Endodermal cell (in vitro differentiated cells): ENCODE measurements at regions not wholly inside any gene's neighbourhood (a gene's known extent, or its start where the extent isn't known, plus 50 kb on each side); places are given as distances from the start of the nearest gene placed in this dataset.

ENCODE experiments used
- DNase-seq: peaks from one replicate; pipeline ENCODE4 v3.0.0-alpha.2; 2017
- H3K27ac ChIP-seq: 2 replicates; pipeline ENCODE4 v1.5.1; 2013; ENCODE audit warnings: mild to moderate bottlenecking, low read depth, low read length, moderate library complexity
- H3K27me3 ChIP-seq: 2 replicates; pipeline ENCODE4 v1.6.1; 2013; ENCODE audit warnings: mild to moderate bottlenecking, low read length, moderate library complexity; ENCODE audit not compliant: insufficient read depth, control insufficient read depth, poor library complexity, severe bottlenecking
- H3K36me3 ChIP-seq: 2 replicates; pipeline ENCODE4 v1.7.0; 2013; ENCODE audit warnings: mild to moderate bottlenecking, low read length, moderate library complexity; ENCODE audit not compliant: control insufficient read depth, insufficient read depth
- H3K4me1 ChIP-seq: one replicate; pipeline ENCODE4 v1.7.0; 2013; ENCODE audit warnings: low read length; ENCODE audit not compliant: control insufficient read depth, insufficient read depth
- H3K4me3 ChIP-seq: 2 replicates; pipeline ENCODE4 v1.5.1; 2013; ENCODE audit warnings: mild to moderate bottlenecking, low read length, moderate library complexity
- H3K9ac ChIP-seq: 2 replicates; pipeline ENCODE4 v1.6.1; 2013; ENCODE audit warnings: mild to moderate bottlenecking, low read length, moderate library complexity; ENCODE audit not compliant: poor library complexity, severe bottlenecking; ENCODE audit errors: extremely low read depth
- H3K9me3 ChIP-seq: 2 replicates; pipeline ENCODE4 v1.6.1; 2013; ENCODE audit warnings: mild to moderate bottlenecking, low read length, moderate library complexity; ENCODE audit not compliant: control insufficient read depth
- H3K27ac Mint-ChIP-seq: 2 replicates; pipeline ENCODE4 v1.8.0; 2020; ENCODE audit warnings: mixed read lengths
- H3K27me3 Mint-ChIP-seq: 2 replicates; pipeline ENCODE4 v1.8.0; 2021; ENCODE audit warnings: mild to moderate bottlenecking, mixed read lengths; ENCODE audit not compliant: insufficient read depth
- H3K36me3 Mint-ChIP-seq: 2 replicates; pipeline ENCODE4 v1.8.0; 2020; ENCODE audit warnings: low read depth, mixed read lengths
- H3K4me1 Mint-ChIP-seq: 2 replicates; pipeline ENCODE4 v1.8.0; 2020; ENCODE audit warnings: mixed read lengths
- H3K4me3 Mint-ChIP-seq: 2 replicates; pipeline ENCODE4 v1.8.0; 2020; ENCODE audit warnings: mild to moderate bottlenecking, moderate library complexity, mixed read lengths
- H3K9me3 Mint-ChIP-seq: 2 replicates; pipeline ENCODE4 v1.8.0; 2020; ENCODE audit warnings: mild to moderate bottlenecking, mixed read lengths
- CTCF ChIP-seq: fragments of 200-600 bp; sonication (generic); conservative IDR thresholded peaks from 2 replicates; pipeline ENCODE4 v1.5.0; 2021; ENCODE audit warnings: antibody characterized with exemption, mild to moderate bottlenecking
- WGBS, 2 experiments: methylation state at CpG; one replicate each; pipeline versions ENCODE4 v1.1.5 to v1.1.7; 2013; ENCODE audit warnings: missing lambda C conversion rate in 2 of 2, mixed read lengths in 1 of 2; ENCODE audit not compliant: insufficient coverage in 1 of 2, insufficient read length in 1 of 2; 5-methylcytosine and 5-hydroxymethylcytosine counted together

DNA sequence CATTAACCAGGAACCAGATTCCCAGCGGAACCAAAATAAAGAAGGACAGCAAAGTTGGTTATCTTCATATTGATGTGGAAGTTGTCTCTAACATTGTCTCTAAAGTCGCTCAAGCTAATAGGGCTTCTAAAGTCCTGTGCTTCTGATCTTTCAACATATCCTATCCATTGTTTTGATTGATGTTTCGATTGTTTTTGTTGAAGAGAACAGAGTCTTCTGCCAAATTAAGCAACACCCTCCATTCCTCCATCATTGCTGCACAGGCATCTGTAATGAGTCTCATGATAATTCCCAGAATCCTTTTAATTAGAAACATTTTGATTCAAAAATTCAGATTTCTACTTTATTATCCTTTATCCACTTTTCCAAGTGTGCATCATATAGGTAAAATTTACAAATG lies 71.6 kb upstream of the AVPR1A start:
- Mint-ChIP-seq H3K4me1 (no peaks in the 10 kb centered on the region), H3K36me3 (no peaks in the 10 kb centered on the region), H3K4me3 (no peak overlapping the region), H3K9me3 (no peaks in the 10 kb centered on the region), H3K27me3 (no peaks in the 10 kb centered on the region), H3K27ac (no peak overlapping the region)
- no peak for DNase-seq
- no peak overlapping the region for H3K4me3 ChIP-seq
- H3K27me3 ChIP-seq, result peaks cover 13% of the 10 kb centered on the region
- H3K4me1 ChIP-seq, result peaks cover 3% of the 10 kb centered on the region
- no peaks in the 10 kb centered on the region for H3K9me3 ChIP-seq
- WGBS, 2 experiments, result 96 to 100% methylated on average over 3 of the region's 3 CpGs
- TF ChIP-seq CTCF, result no peak
- H3K36me3 ChIP-seq, result no peaks in the 10 kb centered on the region
- no peak overlapping the region for H3K27ac ChIP-seq
- H3K9ac ChIP-seq, result no peak overlapping the region

DNA sequence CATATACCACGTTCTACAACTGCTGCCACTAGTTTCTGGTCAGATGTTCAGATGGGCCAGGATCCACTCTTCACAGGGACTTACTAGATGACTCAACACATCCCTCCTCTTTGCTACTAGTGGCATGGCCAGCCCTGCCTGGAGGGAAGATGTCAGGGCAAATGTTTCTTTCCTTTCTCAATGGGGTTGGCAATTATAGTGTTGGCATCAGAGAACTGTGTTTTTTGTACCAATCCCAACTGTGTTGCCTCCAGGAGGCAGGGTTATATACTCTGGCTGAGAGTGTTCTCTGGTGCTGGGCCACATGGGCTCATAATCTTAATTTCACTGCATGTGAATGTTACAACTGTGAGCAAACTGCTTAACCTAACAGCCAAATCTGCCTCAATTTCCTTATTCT lies 69.9 kb upstream of the AVPR1A start:
- H3K4me1 ChIP-seq, result peaks cover 3% of the 10 kb centered on the region
- H3K36me3 ChIP-seq, result no peaks in the 10 kb centered on the region
- Mint-ChIP-seq H3K9me3 (no peaks in the 10 kb centered on the region), H3K27ac (no peak overlapping the region), H3K27me3 (no peaks in the 10 kb centered on the region), H3K4me1 (no peaks in the 10 kb centered on the region), H3K4me3 (no peak overlapping the region), H3K36me3 (no peaks in the 10 kb centered on the region)
- 79 to 100% methylated on average over 1 of the region's 1 CpG for WGBS, 2 experiments
- no peak for TF ChIP-seq CTCF
- H3K27ac ChIP-seq, result no peak overlapping the region
- peaks cover 13% of the 10 kb centered on the region for H3K27me3 ChIP-seq
- no peak overlapping the region for H3K9ac ChIP-seq
- H3K9me3 ChIP-seq, result no peaks in the 10 kb centered on the region
- H3K4me3 ChIP-seq, result no peak overlapping the region
- DNase-seq, result no peak

- Mint-ChIP-seq H3K27me3 (no peaks in the 10 kb centered on the region), H3K4me3 (no peak overlapping the region), H3K9me3 (no peaks in the 10 kb centered on the region), H3K36me3 (no peaks in the 10 kb centered on the region), H3K4me1 (no peaks in the 10 kb centered on the region), H3K27ac (no peak overlapping the region)
- no peak for TF ChIP-seq CTCF
- Histone ChIP-seq H3K27ac (no peak overlapping the region), H3K4me1 (no peaks in the 10 kb centered on the region), H3K9ac (no peak overlapping the region), H3K9me3 (no peaks in the 10 kb centered on the region), H3K4me3 (no peak overlapping the region), H3K27me3 (peaks cover 9% of the 10 kb centered on the region), H3K36me3 (no peaks in the 10 kb centered on the region)
- 89 to 94% methylated on average over 2 to 3 of the region's 3 CpGs for WGBS, 2 experiments
- DNase-seq, result no peak
Measured at GRCh38 chr12:63212316-63212715, 61.3 kb upstream of the AVPR1A start.
